ENCODE measurements at regions not wholly inside any gene's neighbourhood (a gene's known extent, or its start where the extent isn't known, plus 50 kb on each side); places are given as distances from the start of the nearest gene placed in this dataset.
"Not testable (repeated sequence)": the region's sequence is repeated elsewhere in the genome, so short reads cannot be mapped to it uniquely, and the experiment has no call there.

DNA sequence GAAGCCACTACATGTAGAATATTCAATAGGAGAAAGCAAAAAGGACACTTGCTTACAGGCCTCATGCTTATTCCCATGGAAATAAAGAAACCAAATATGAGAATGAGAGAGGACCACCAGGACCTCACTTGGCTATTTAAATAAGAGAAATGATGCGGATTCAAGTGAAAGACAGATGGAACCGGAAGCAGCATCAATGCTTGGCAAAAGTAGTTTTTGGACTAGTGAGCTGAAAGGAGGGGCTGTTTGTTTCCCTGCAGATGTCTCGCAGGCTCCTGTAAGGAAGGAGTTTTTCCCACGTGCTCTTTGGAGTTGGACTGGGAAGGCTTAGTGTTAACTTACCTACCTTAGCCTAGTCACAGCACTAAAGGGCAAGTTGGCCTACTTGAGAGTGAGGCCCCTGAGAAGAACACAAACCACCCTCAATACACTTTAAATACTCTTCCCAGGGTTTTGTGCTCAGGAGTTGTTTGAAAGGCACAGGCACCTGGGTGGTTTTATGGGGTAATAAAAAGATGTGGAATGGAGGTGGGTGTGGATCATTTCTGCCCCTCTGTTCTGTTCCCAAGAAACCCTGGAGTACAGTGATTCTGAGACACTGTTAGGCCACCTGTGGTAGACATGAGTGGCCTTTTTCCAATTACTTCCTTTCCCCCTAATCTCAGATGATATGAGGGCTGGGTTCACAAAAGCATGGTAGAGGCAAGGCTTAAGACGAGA, 113.3 kb upstream of the C1GALT1C1 start:
- Histone ChIP-seq H3K36me3 (no peaks in the 10 kb centered on the region), H3K27me3 (replicated peaks) (no peaks in the 10 kb centered on the region), H3K27ac (no peak overlapping the region), H3K4me1 (replicated peaks) (no peaks in the 10 kb centered on the region), H3K9me3 (replicated peaks) (no peaks in the 10 kb centered on the region), H3K4me3 (no peak overlapping the region)
- no peak for DNase-seq (ENCODE audit: low read depth in 1 of 2, low spot score in 2 of 2)

DNA sequence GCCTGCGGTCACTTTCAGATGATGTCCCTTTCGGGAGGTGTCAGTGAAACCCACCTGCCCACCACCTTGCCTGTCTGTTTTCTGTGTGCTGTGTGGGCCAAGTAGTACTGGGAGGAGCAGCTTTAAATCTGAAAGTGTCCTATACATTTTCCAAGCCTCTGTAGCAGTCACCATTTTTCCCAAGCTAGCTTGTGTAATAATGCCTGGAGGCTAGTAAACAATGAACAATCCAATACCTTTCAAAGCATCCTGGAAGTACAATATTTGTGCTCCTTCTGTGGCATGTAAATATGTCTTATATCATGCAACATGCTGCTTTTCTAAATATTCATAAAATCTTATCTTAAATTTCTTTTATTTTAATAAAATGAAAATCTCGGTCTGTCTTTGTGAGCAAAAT, 111.6 kb upstream of the C1GALT1C1 start:
- no peak overlapping the region for H3K27ac ChIP-seq
- DNase-seq (ENCODE audit: low read depth in 1 of 2, low spot score in 2 of 2) = no peak
- H3K9me3 ChIP-seq (replicated peaks) = no peaks in the 10 kb centered on the region
- peaks cover 4% of the 10 kb centered on the region for H3K4me1 ChIP-seq (replicated peaks)
- no peaks in the 10 kb centered on the region for H3K27me3 ChIP-seq (replicated peaks)
- no peaks in the 10 kb centered on the region for H3K36me3 ChIP-seq
- no peak overlapping the region for H3K4me3 ChIP-seq

DNA sequence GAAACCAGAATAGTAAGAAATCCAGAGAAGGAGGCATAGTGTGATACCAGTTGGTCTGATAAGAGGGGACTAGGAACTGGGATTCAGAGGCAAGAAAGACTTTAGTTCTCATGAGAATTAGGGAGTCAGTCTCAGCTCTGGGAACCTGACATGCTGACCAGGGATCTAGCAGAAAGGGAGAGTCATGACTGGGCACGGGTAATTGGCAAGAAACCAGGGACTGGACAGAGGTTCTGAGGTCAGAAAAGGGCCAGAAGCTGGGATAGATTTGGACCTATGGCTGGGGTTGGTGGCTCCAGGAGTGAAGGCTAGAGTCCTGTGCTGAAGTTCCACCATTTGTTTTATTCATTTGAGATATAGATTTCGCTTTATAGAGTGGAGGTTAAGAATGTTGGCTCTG, 110.2 kb upstream of the C1GALT1C1 start:
- H3K27ac ChIP-seq = no peak overlapping the region
- H3K36me3 ChIP-seq = no peaks in the 10 kb centered on the region
- no peak overlapping the region for H3K4me3 ChIP-seq
- peaks cover 7% of the 10 kb centered on the region for H3K4me1 ChIP-seq (replicated peaks)
- no peaks in the 10 kb centered on the region for H3K27me3 ChIP-seq (replicated peaks)
- DNase-seq (ENCODE audit: low read depth in 1 of 2, low spot score in 2 of 2) = no peak
- H3K9me3 ChIP-seq (replicated peaks) = no peaks in the 10 kb centered on the region

DNA sequence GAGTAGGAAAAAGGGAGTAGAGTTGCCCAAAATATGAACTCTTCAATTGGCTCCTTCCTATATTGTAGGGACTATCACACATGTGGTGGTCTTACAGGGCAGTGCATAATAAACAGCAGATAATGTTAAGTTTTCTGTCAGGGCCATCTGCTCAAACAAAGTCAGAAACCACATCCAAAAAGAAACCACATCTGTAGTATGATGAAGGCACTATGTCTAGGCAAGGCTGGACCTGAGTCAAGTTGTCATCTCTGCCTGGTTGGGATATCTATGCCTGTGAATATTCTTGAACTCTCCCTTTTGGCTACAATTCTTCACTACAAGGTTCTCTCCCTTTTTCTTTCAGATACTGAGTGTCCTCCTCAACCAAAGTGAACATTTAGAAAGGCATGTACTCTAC, 109.4 kb upstream of the C1GALT1C1 start:
- H3K4me3 ChIP-seq = no peak overlapping the region
- DNase-seq (ENCODE audit: low read depth in 1 of 2, low spot score in 2 of 2) = no peak
- no peaks in the 10 kb centered on the region for H3K9me3 ChIP-seq (replicated peaks)

DNA sequence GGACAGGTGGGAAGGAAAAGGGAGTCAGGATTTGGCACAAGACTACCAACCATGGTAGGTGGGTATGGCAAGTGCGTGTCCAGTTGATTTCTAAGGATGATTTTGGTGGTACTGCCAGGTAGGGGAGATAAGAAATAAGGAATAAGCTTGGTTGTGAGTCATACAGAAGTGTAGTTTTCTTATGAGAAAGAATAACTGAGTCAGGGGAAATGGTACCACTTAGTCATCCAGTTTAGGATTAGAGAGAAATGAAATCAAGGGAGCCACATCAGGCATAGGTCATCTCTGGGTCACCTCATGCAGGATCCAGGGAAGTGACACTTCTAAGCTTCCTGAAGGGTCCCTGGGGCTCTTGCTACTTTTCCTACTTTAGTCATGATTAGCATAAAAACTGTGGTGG, 107.1 kb upstream of the C1GALT1C1 start:
- Histone ChIP-seq H3K4me3 (no peak overlapping the region), H3K36me3 (no peaks in the 10 kb centered on the region), H3K9me3 (replicated peaks) (no peaks in the 10 kb centered on the region), H3K27me3 (replicated peaks) (no peaks in the 10 kb centered on the region), H3K27ac (no peak overlapping the region), H3K4me1 (replicated peaks) (peaks cover 14% of the 10 kb centered on the region)
- peak in 1 of 2 experiments; percentile 2 for DNase-seq (ENCODE audit: low read depth in 1 of 2, low spot score in 2 of 2)

More for the DNA sequence above, 109.4 kb upstream of the C1GALT1C1 start:
- H3K4me1 ChIP-seq (replicated peaks) = peaks cover 13% of the 10 kb centered on the region
- no peaks in the 10 kb centered on the region for H3K36me3 ChIP-seq
- H3K27me3 ChIP-seq (replicated peaks) = no peaks in the 10 kb centered on the region
- no peak overlapping the region for H3K27ac ChIP-seq

DNA sequence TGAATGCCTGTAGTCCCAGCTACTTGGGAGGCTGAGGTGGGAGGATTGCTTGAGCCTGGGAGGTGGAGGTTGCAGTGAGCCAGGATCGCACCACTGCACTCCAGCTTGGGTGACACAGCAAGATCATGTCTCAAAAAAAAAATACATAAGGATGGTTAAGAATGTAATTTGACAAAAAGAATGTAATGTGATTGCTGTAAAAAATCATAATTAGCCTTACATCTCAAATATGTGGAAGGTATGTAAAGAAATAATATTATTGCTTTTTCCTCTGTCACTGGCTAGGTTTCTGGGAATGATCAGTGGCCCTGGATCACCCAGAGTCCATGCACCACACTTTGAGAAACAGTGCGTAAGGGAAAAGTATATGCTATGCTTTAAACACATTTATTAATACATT, 106.1 kb upstream of the C1GALT1C1 start:
- Histone ChIP-seq H3K36me3 (no peaks in the 10 kb centered on the region), H3K27me3 (replicated peaks) (no peaks in the 10 kb centered on the region), H3K9me3 (replicated peaks) (no peaks in the 10 kb centered on the region), H3K4me1 (replicated peaks) (peaks cover 14% of the 10 kb centered on the region), H3K27ac (no peak overlapping the region), H3K4me3 (no peak overlapping the region)
- DNase-seq (ENCODE audit: low read depth in 1 of 2, low spot score in 2 of 2) = no peak

DNA sequence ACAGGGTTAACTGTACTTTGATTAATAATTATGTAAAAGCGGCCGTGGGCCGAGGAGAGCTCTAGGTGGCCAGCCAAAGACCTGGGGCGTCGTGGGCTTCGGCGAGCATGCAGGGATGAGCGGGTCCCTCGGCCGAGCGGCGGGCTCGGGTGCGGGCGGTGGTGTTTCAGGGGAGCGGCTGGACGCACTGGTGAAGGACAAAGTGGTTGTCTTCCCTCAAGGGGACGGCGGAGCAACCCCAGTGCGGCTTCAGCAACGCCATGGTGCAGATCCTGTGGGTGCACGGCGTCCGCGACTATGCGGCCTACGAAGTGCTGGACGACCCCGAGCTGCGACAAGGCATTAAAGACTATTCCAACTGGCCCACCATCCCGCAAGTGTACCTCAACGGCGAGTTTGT, 103.0 kb upstream of the C1GALT1C1 start:
- no peaks in the 10 kb centered on the region for H3K36me3 ChIP-seq
- H3K9me3 ChIP-seq (replicated peaks) = no peaks in the 10 kb centered on the region
- DNase-seq (ENCODE audit: low read depth in 1 of 2, low spot score in 2 of 2) = no peak
- H3K27me3 ChIP-seq (replicated peaks) = no peaks in the 10 kb centered on the region
- peaks cover 14% of the 10 kb centered on the region for H3K4me1 ChIP-seq (replicated peaks)
- H3K4me3 ChIP-seq = no peak overlapping the region
- no peak overlapping the region for H3K27ac ChIP-seq

DNA sequence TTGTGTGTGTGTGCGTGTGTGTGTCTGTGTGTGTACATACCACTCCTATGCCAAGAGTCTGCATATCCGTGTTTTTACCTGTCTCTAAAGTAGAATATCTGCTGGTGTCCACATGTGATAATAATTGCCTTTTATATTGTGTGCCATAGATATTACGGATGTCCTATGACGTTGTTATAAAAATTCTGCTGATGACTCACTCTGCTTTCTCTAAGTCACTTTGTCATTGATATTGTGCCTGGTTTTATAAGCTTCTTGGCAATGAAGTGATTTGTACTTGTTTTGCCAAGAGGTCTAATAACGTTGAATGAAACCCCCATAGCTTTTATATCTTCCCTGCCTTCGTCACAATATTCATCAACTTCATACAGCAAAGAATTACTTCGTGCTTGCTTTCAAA, 102.6 kb upstream of the C1GALT1C1 start:
- Histone ChIP-seq H3K4me1 (replicated peaks) (peaks cover 14% of the 10 kb centered on the region), H3K27ac (no peak overlapping the region), H3K9me3 (replicated peaks) (no peaks in the 10 kb centered on the region), H3K4me3 (no peak overlapping the region), H3K27me3 (replicated peaks) (no peaks in the 10 kb centered on the region), H3K36me3 (no peaks in the 10 kb centered on the region)
- no peak for DNase-seq (ENCODE audit: low read depth in 1 of 2, low spot score in 2 of 2)

DNA sequence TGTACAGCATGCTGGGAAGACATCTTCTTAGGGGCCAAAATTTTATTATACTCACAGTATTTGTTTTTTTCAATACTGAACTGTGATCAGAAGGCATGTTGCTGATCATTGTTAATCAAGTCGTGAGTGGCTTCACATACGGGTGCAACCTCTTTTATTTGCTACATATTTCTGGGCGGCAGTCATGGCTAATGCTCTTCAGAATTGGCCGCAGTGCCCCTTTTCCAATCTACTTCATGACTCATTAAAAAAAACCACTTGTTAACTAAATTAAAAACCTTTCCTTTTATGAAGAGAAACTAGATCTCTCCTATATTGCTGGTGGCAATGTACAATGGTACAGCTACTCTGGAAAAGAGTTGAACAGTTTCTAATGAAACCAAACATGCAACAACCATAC, 101.5 kb upstream of the C1GALT1C1 start:
- DNase-seq (ENCODE audit: low read depth in 1 of 2, low spot score in 2 of 2) = no peak
- H3K4me3 ChIP-seq = no peak overlapping the region
- H3K27me3 ChIP-seq (replicated peaks) = no peaks in the 10 kb centered on the region
- no peak overlapping the region for H3K27ac ChIP-seq
- no peaks in the 10 kb centered on the region for H3K9me3 ChIP-seq (replicated peaks)
- peaks cover 9% of the 10 kb centered on the region for H3K4me1 ChIP-seq (replicated peaks)
- H3K36me3 ChIP-seq = no peaks in the 10 kb centered on the region

DNA sequence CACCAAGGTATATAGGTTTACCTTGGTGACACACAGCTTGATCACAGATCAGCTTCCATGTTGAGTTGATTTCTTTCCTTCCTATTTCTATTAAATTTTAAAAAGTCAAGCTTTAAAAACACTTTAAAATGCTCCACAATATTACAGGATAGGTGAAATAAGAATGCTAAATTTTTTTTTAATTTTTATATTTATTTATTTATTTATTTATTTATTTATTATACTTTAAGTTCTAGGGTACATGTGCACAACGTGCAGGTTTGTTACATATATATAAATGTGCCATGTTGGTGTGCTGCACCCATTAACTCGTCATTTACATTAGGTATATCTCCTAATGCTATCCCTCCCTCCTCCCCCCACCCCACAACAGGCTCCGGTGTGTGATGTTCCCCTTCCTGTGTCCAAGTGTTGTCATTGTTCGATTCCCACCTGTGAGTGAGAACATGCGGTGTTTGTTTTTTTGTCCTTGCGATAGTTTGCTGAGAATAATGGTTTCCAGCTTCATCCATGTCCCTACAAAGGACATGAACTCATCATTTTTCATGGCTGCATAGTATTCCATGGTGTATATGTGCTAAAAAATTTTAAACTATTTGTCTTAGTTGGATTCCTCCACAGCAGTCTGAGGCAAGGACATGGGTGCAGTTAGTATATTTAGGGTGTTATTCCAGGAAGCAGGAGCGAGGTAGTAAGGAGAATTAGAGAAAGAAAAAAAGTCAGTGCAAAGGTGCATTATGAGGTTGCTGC, 99.8 kb upstream of the C1GALT1C1 start:
- H3K36me3 ChIP-seq; H3K27me3 ChIP-seq (replicated peaks); H3K4me3 ChIP-seq; H3K4me1 ChIP-seq (replicated peaks); H3K27ac ChIP-seq; DNase-seq (ENCODE audit: low read depth in 1 of 2, low spot score in 2 of 2); H3K9me3 ChIP-seq (replicated peaks): not testable (repeated sequence)

DNA sequence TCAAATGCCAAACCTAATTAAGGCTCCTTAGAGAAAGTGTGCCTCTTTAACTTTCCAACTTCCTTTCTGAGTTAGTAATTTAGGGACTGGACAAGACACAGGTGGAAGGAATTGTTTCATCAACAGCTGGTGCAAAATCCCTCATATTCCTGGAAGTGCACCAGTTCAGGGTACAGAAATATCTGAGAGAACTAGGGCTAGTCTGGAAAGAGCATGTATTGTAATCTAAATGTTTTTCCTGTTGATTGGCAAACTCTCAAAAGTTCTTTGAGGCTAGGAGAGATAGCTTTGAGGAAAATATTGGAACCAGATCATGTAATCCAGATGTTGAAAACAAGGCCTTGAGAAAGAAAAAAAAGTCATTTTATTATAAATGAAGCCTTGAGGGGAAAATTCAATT, 98.1 kb upstream of the C1GALT1C1 start:
- Histone ChIP-seq H3K4me1 (replicated peaks) (no peaks in the 10 kb centered on the region), H3K9me3 (replicated peaks) (no peaks in the 10 kb centered on the region), H3K27ac (no peak overlapping the region), H3K4me3 (no peak overlapping the region), H3K36me3 (no peaks in the 10 kb centered on the region), H3K27me3 (replicated peaks) (no peaks in the 10 kb centered on the region)
- no peak for DNase-seq (ENCODE audit: low read depth in 1 of 2, low spot score in 2 of 2)

DNA sequence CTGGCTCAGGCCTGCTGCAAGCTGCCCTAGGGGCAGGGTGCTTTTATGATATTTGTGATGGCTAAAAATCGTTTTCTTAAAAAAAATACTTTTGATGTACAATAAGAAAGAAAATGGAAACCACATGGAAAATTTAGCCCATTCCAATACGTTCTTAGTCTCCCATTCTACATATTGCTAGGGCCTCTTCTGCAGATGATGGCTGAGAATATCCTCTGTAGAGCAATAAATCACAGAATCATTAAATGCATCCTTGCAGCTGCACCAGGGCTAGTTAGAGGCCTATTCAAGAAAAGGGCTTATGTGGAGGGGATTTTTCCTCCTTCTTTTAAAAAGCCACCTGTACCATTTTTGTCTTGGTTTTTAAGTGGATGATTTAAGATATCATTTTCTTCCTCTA, 97.6 kb upstream of the C1GALT1C1 start:
- no peaks in the 10 kb centered on the region for H3K9me3 ChIP-seq (replicated peaks)
- DNase-seq (ENCODE audit: low read depth in 1 of 2, low spot score in 2 of 2) = no peak
- H3K27me3 ChIP-seq (replicated peaks) = no peaks in the 10 kb centered on the region
- H3K4me1 ChIP-seq (replicated peaks) = no peaks in the 10 kb centered on the region
- no peaks in the 10 kb centered on the region for H3K36me3 ChIP-seq
- no peak overlapping the region for H3K27ac ChIP-seq
- no peak overlapping the region for H3K4me3 ChIP-seq

DNA sequence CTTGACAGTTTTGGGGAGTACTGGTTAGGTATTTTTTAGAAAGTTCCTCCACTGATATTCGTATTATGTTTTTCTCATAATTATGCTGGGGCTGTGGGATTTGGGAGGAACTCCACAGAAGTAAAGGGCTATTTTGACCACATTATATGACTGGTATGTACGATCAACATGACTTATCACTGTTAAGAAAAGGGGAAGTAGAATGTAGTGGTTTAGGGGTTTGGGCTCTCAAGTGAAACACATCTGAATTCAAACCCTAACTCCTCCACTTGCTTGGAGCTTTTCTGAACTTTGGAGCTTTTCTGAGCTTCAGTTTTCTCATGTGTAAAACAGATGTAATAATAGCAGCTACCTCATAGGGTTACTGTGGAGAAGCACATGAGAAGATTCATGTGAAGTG, 96.4 kb upstream of the C1GALT1C1 start:
- Histone ChIP-seq H3K27me3 (replicated peaks) (no peaks in the 10 kb centered on the region), H3K4me1 (replicated peaks) (no peaks in the 10 kb centered on the region), H3K4me3 (no peak overlapping the region), H3K36me3 (no peaks in the 10 kb centered on the region), H3K27ac (no peak overlapping the region), H3K9me3 (replicated peaks) (no peaks in the 10 kb centered on the region)
- no peak for DNase-seq (ENCODE audit: low read depth in 1 of 2, low spot score in 2 of 2)

DNA sequence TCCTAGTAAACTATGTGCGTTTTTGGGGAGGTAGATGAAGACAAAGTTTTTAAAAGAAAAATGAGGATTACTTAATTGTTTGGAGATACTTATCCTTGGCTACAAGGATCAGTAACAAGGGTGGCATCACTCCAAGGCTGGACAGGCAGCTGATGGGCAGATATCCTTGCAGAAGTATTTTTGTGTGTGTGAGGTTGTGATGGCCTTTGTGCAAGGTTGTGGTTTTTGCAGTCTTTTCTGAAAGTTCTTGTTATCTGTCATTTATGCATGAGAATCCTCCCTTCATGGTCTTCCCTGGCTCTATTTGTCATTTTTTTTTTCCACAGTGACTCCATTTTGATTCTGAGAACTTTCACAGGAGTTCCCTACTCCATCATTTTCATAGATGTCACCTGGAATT, 96.0 kb upstream of the C1GALT1C1 start:
- H3K9me3 ChIP-seq (replicated peaks) = no peaks in the 10 kb centered on the region
- no peak for DNase-seq (ENCODE audit: low read depth in 1 of 2, low spot score in 2 of 2)
- no peaks in the 10 kb centered on the region for H3K4me1 ChIP-seq (replicated peaks)
- H3K27ac ChIP-seq = no peak overlapping the region
- no peak overlapping the region for H3K4me3 ChIP-seq
- H3K27me3 ChIP-seq (replicated peaks) = no peaks in the 10 kb centered on the region
- no peaks in the 10 kb centered on the region for H3K36me3 ChIP-seq

All from SJSA1 (cell line).